ENCODE measurements at regions not wholly inside any gene's neighbourhood (a gene's known extent, or its start where the extent isn't known, plus 50 kb on each side); places are given as distances from the start of the nearest gene placed in this dataset.
A peak's percentile ranks its signal among the peaks of the same experiment; 100 is the strongest.
"Not testable (repeated sequence)": the region's sequence is repeated elsewhere in the genome, so short reads cannot be mapped to it uniquely, and the experiment has no call there.

DNA sequence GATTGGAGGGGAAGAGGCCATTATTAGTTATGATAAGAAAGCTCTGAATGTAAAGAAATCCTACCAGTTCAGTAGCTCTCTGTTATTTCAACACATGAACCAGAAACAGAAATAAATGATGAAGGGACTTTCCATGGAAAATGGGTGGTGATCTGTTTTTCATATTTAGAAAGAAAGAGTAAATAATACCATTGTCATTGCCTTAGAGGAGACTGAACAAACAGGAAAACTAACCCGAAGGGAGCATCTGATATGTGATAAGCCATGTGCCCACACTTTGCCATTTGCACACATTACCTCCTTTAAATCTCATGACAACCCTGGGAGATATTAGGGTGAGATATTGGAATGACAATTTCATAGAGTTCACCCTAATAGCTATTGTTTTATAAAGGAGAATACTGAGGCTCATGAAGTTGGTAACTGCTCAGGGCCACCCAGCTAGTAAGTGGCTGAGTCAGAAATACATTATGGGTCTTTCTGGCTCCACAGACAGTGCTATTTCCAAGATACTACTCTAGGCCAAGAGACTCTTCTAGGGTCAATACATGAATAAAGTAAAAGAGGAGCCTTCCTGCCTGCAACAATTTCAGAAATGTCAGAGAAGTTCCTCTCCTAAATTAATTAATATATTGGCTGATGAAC is 111.0 kb upstream of the SLIT3 start:
- no peak for DNase-seq

DNA sequence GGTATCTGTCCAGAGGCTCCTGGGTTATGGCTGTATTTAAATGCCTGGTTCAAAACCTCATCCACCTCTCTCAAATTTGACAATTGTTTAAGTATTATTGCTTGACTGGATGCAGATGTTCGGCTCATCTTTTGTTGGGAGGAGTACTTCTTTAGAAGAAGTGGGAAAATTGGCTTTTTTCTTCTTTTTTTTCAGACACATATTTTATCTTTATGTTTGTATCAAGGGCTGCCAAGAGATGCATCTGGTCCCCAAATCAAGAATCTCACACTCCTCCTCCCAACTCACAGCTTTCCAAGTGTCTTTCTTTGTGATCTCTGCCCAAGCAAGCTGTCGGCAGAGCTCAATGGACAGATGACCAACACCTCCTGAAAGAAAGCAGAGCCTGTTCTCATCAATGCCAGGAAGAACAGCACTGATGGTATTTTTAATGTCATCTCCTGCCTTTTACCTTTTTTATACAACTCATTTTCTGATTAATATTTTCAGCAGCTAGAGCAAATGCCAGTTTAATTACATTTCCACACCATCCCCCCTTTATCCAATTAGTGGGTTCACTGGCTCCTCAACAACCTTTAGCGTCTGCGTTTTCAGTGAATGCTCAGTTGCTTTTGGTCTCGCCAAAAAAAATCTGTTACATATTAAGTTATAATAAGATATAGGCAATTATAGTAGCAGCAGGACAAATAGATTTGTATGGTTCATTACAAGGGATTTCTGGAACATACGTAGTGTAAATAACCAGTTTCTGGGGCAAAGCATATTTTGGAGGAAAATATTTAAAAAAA is 110.3 kb upstream of the SLIT3 start:
- DNase-seq: no peak

DNA sequence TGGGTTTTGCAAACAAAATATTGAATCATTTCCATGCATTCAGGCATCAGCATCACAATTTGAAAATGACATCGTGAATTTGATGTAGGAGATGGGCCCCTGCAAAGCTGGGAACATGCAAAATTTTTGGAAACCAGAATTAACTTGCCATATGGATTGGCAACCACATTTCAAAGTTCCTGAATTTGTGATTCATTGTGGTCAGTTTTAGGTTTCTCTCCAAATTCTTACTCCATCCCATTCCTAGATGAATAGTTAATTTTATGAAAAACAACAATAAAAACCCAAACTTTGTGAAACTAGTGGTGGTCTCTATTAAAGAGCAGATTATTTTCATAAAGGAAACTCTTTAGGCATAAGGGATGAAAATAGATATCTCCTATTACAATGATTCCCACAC is 107.8 kb upstream of the SLIT3 start:
- DNase-seq: no peak

DNA sequence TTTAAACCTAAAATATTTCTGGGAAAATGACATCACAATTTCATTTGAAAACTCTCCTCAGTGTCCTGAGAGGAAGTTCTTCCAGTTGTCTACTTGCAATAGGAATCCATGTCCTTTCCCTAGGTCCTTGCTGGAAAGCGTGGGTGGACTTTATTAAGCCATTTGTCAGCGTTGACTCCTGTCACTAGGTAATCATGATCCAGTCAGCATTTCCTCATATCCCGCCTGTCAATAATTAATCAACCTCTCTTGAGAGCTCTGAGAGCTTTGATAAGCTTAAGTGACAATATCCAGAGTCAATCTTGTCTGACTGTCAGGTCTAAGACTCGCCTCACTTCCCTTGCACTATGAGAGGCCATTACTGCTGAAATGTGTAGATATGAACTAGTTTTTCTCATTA is 107.2 kb upstream of the SLIT3 start:
- no peak for DNase-seq

DNA sequence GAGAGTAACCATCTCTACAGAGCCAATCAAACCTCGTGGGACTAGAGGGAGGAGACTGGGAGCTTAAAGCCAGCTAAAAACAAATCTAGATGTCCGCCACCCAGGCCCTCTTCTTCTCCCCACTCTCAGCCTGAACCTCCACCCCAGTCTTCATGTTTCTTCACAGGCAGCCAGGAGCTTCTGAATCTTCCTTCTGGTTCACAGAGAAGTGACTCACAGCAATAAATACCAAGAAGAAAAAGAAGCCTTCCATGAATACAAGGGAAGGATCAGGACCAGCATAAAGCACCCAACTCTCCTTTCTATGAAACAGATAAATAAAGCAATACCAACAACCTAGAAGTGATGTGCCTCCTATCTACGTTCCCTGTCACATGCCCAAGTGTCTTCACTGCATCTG is 103.3 kb upstream of the SLIT3 start:
- DNase-seq: no peak

DNA sequence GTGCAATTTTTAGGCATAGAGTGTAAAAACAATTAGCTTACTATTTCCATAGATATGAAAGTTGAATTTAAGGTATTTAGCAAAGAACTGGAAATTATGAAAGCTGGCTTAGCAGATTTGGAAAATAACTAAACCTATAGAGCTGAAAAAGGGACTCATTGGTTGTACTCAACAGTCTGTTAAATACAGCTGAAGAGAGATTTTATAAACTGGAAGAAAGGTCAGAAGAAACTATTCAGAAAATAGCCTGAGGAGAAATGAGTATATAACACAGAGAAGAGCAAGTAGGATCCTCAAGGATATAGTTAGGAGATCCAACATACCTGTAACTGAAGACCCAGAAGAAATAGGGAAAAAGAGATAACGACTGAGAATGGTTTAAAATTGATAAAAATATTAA is 97.6 kb upstream of the SLIT3 start:
- DNase-seq: no peak

DNA sequence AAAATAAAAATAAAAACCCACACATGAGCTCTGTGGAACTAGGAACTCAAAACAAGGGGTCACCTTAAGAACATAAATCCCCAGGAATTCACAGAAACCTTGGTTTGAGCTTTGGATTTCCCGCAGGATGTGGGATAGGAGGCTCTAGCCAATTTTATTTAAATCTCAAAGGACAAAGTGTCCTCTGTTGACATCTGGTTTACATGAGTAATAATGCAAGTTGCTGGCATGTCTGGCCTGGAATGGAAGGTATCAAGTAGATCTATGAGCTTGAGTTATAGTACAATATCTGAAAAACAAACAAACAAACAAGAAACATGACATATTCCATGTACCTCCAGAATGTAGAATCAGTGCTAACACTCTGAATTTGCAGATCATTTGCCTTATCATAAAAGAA is 94.2 kb upstream of the SLIT3 start:
- DNase-seq: no peak

DNA sequence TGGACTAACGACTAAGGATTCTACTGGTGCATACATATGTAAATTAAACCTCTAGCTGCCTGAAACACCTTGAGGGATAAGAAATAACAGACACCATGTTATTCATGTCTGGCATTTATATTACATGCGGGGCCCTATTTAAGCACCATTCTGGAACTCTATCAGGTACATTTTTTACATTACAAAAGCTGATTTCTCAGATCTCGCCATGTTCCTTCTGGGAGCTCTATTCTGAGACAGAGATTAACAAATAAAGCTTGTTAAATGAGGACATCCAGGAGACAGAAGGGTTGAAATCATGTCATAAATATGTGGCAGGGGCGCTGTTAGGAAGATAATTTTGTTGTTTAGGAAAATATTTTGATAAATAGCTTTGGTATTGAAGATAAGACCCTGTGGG is 93.4 kb upstream of the SLIT3 start:
- DNase-seq: no peak

DNA sequence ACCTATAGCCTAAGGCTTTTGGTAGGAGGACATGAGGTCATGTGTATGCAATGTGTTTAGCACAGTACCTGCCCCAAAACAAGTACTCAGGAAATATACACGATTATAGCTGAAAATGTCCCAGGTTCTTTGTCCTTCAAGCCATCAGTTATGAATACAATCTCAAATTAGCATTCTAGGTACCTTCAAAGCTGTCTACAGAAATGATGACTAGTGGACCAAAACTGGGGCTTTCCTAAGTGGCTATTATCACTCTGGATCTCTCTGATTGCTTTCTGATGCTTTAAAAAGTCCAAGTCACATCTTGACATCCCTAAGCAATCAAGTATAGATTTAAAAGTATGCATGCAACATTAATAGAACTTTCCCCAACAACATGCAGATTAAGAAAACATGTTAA is 93.0 kb upstream of the SLIT3 start:
- no peak for DNase-seq

DNA sequence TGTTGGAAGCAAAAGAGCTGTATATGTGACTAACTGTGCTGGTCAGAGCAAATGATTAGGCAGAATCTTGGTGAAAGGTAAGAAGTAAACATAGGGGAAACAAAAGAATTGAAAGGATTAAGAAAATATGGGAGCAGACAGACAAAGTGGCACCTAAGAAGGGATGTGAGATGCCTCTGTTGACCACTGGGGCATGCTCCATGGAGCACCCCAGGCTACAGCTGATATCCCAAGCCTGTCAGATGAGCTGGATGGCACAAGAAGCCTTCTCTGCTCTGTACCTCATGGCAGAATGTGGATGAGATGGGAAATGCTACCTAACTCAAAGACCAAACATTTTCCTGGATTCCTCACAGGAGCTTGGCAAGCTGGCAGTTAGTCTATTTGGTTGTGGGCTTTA is 89.3 kb upstream of the SLIT3 start:
- peak; percentile 1 for DNase-seq

DNA sequence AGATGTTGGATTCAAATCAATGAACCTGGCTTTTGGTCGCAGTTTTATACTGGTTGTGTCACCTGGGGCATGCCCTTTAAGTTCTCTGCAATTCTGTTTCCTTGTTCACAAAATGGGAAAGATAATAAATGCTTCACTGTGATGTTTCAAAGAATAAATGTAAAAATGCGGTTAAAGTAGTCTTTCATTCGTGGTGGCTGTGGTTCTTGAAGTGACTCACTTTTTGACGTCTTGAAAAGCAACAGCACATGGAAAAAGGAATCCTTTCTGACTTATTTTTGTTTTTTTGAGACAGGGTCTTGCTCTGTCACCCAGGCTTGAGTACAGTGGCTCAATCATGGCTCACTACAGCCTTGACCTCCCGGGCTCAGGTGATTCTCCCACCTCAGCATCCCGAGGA is 88.4 kb upstream of the SLIT3 start:
- DNase-seq: no peak

DNA sequence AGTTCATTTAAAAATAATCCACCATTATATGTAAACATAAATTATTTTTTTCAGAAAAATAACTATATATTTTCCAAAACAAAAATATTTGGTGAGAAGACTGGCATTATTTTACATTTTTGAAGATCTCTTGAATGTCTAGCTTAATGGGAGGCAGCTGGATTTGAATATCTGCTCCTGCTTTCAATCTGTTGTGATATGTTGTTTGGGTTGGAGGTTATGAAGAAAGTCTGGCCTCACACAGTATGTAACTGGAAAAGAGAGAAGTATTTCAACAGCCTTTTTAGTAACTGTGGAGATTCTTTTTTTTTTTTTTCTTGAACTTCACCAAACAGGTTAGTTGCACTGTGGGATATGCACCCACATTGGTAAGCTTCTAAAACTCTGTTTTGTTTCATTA is 84.7 kb upstream of the SLIT3 start:
- DNase-seq: no peak

DNA sequence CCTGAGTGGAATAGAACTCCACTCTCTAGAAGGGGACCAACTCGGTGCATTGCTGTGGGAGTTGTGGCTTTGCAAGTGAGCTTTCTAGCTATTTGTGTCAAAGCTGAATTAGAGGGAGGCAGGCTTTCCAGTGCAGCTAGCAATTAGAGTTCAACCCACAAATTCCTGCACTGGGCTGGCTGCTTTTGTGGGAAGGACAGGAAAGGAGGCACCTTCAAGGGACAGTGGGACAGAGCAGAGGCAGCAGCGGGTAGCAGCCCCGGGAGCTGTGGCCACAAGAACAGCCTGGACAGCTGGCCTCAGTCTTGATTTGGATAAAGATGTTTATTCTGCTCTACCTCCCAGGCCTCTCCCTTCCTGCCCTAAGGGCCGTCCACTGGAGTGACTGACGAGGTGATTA is 83.7 kb upstream of the SLIT3 start:
- DNase-seq: no peak

DNA sequence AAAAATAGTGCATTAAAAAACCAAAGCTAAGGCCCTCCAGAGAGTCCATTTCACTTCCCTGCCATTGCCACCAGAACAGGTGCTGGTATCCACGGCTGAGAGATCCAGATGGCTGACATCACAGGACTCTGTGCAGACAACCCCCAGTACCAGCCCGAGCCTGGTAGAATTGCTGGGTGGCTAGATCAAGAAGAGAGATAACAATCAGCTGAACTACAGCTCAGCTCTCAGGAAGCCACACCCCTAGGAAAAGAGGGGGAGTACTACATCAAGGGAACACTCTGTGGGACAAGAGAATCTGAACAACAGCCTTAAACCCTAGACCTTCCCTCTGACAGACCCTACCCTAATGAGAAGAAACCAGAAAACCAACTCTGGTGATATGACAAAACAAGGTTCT is 73.8 kb upstream of the SLIT3 start:
- DNase-seq: peak; percentile 6

DNA sequence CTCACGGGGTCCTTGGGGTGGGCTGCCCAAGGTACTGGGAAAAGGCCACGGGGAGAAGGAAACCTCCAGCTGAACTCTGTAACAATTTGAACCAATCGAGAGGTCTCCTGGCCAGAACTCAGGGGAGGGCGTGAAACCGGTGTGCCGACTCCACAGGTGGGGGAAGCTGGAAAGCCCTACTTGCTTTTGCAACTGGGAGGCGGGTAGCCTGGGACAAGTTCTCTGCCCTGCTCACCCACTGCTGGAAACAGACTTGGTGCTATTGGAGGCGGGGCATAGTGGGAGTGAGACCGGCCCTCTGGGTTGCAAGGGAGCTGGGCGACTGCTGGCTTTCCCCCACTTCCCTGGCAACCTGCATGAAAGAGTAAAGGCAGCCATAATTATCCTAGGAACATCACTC is 73.2 kb upstream of the SLIT3 start:
- no peak for DNase-seq

DNA sequence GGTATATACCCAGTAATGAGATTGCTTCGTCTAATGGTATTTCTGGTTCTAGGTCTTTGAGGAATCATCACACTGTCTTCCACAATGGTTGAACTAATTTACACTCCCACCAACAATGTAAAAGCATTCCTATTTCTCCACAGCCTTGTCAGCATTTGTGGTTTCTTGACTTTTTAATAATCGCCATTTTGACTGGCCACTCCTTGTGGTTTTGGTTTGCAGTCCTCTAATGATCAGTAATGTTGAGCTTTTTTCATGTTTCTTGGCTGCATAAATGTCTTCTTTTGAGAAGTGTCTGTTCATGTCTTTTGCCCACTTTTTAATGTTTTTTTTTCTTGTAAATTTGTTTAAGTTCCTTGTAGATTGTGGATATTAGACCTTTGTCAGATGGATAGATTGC is 70.9 kb upstream of the SLIT3 start:
- DNase-seq: not testable (repeated sequence)

DNA sequence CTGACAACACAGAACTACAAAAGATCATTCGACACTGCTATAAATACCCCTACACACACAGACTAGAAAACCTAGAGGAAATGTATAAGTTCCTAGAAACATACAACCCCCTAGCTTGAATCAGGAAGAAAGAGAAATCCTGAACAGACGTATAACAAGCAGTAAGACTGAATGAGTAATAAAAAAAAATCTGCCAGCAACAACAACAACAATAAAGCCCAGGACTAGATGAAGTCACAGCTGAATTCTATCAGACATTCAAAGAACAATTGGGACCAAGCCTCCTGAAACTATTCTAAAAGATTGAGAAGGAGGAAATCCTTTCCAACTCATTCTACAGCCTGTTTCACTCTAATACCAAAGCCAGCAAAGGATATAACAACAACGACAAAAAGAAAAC is 68.2 kb upstream of the SLIT3 start:
- DNase-seq: no peak

DNA sequence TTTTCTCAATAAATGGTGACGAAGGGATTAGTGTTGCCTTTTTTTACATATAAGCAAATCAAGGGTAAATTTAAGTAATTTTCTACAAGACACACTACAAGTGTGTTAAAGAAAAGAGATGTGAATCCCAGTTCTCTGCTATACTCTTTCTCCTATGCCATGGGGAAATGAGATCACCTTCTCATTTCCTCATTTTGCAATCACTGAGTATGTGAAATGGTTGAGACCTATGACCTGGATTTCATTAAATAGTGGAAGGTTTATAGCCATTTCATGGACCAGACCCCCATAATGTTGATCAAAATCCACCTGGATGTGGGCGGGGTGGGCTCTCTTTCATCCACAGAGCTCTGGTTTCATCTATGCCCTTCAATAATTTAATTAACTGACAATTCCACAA is 66.9 kb upstream of the SLIT3 start:
- DNase-seq: no peak

DNA sequence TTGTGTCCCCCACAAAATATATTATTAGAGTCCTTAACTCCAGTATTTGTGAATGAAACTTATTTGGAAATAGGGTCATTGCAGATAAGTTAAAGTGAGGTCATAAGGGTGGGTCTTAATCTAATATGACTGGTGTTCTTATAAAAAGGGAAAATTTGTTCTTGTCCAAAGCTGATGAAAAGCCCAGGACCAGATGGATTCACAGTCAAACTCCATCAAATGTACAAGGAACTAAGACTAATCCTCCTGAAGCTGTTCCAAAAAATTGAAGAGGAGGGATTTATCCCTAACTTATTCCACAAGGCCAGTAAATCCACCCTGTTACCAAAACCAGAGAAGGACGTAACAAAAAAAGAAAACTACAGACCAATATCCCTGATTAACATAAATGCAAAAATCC is 56.4 kb upstream of the SLIT3 start:
- DNase-seq: no peak

DNA sequence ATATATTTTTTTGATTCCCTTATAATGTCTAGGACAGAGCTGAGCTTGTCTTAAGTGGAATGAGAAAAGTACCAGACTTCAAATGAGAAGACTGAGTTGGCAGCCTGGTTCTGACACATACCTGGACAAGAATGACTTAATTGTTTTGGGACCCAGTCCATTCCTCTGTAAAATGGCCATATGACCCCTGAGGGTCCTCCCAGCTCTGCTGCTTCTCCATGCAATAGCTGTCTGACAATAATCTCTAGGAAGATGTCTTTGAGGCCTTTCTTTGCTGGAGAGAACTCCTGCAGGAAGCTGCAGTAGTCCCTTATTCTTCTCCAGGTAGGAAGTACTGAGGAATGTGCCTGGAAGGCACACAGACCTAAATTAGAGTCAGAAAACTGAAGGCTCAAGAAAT is 55.9 kb upstream of the SLIT3 start:
- DNase-seq: no peak

DNA sequence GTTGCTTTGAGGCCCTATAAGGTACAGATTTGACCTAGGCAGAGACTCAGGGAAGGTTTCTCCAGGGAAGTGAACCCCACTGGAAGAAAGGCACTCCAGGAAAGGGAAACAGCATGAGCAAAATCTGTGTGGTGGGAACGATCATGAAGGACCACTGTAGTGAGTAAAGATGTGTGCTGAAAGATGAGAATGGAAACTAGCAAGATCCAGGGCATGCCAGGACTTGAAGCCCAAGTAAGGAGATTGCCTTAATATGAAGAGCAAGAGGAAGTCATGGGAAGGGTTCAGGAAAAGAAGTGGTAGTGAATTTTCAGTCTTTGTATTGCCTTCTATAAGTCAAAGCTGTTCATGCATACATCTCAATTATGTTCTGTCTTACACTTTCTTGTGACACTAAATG is 55.2 kb upstream of the SLIT3 start:
- DNase-seq: no peak

DNA sequence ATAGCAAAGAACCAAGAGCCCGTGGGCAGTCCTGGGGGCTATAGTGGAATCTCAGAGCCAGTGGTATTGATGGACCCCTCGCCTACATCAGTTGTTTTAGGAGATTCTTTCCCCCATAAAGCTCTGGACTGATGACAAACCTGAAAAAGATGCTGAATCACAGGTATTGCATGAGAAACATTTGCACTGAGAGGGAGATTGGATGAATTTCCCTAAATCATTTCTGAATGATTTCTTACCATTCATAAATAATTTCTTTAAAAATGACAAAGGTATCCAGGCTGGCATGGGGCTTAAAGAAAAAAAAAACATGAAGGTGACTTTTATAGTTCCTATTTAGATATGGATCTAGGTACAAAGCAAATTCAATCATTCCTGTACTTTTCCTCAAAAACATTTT is 54.0 kb upstream of the SLIT3 start:
- no peak for DNase-seq

DNA sequence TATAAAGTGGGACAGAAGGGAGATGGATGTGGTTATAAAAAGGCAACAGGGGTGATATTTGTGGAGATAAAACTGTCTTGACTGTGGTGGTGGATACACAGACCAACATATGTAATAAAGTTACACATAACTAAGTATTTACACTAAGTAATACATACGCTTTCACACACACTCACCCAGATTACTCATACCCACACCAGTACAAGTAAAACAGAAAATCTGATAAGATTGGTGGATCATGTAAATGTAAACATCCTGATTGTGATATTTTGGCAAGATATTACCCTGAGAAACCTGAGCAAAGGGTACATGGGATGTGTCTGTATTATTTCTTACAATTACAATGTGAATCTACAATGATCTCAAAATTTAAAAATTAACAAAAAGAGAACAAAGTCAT is 53.3 kb upstream of the SLIT3 start:
- DNase-seq: no peak

DNA sequence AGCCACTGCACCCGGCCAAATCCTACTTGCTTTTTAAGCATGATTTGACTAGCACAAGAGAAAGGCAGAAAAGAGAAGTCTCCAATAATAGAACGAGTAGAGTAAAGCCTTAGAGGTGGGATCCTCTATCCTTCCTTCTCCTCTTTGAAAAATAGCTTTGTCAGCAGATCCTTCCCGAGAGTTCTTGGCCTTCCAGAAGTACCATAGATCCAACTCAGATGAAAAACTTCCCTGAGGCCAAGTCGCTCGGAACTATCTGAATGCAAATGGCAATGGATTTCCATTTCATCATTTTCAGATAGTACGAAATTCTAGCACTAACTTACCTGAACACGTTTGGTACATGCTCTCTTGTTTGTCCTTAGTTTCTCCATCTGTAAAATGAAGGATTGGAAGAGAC is 52.0 kb upstream of the SLIT3 start:
- DNase-seq: no peak

DNA sequence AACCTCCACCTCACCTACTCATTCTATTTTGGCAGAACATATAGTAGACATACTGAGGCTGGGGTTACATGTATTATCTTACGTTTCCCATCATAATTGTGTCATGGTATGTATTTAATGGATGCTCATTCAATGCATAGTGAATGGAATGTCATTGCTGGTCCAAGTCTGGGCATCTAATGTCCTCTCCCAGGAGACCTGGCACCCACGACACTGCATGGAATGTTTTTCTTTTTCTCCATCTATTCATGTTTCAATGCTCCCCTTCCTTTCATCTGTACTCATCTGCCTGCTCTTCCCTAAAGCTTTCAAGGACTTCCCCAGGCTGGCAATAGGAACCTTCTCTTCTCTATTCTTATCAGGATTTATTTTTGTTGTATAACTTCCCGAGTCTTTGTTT is 50.8 kb upstream of the SLIT3 start:
- DNase-seq: no peak

Data from hematopoietic multipotent progenitor cell treated with erythropoietin and hydrocortisone succinate and interleukin-3 and kit ligand, for 4 days (in vitro differentiated cells).